Liver (tissue), 3 donors: ENCODE measurements at regions not wholly inside any gene's neighbourhood (a gene's known extent, or its start where the extent isn't known, plus 50 kb on each side); places are given as distances from the start of the nearest gene placed in this dataset.
"Not testable (repeated sequence)": the region's sequence is repeated elsewhere in the genome, so short reads cannot be mapped to it uniquely, and the experiment has no call there.

Source experiments
- JUND ChIP-seq, 2 donors: IDR thresholded peaks; 2 replicates each; pipeline ENCODE4 v1.6.1; 2016; ENCODE audit warnings: antibody characterized with exemption in 2 of 2
- RXRA ChIP-seq, 2 donors: IDR thresholded peaks; 2 replicates each; pipeline ENCODE4 v1.6.1; 2017 to 2018; ENCODE audit warnings: antibody characterized with exemption in 2 of 2, mild to moderate bottlenecking in 1 of 2
- TF ChIP-seq, protein P1 (sequence below): fragments of 150-350 bp; IDR thresholded peaks from 2 replicates; pipeline ENCODE4 v1.5.1; 2017; ENCODE audit warnings: improper control_type of control experiment, low read depth, low read length; ENCODE audit not compliant: missing input control
- donor health status: healthy.
- donor health status: healthy.

DNA sequence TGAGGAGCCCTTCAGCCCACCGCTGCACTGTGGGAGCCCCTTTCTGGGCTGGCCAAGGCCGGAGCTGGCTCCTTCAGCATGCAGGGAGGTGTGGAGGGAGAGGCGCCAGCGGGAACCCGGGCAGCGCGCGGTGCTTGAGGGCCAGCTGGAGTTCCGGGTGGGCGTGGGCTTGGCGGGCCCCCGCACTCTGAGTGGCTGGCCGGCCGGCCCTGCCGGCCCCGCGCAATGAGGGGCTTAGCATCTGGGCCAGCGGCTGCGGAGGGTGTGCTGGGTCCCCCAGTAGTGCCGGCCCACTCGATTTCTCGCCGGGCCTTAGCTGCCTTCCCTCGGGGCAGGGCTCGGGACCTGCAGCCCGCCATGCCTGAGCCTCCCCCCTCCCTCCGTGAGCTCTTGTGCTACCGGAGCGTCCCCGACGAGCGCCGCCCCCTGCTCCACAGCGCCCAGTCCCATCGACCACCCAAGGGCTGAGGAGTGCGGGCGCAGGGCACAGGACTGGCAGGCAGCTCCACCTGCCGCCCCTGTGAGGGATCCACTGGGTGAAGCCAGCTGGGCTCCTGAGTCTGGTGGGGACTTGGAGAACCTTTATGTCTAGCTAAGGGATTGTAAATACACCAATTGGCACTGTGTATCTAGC is 55.0 kb upstream of the DYNC1LI1 start:
- not testable (repeated sequence) for TF ChIP-seq RXRA, JUND (IDR thresholded peaks at IDR 0.05)
- TF ChIP-seq, protein P1, sequence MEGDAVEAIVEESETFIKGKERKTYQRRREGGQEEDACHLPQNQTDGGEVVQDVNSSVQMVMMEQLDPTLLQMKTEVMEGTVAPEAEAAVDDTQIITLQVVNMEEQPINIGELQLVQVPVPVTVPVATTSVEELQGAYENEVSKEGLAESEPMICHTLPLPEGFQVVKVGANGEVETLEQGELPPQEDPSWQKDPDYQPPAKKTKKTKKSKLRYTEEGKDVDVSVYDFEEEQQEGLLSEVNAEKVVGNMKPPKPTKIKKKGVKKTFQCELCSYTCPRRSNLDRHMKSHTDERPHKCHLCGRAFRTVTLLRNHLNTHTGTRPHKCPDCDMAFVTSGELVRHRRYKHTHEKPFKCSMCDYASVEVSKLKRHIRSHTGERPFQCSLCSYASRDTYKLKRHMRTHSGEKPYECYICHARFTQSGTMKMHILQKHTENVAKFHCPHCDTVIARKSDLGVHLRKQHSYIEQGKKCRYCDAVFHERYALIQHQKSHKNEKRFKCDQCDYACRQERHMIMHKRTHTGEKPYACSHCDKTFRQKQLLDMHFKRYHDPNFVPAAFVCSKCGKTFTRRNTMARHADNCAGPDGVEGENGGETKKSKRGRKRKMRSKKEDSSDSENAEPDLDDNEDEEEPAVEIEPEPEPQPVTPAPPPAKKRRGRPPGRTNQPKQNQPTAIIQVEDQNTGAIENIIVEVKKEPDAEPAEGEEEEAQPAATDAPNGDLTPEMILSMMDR, result not testable (repeated sequence)
